ENCODE measurements at regions not wholly inside any gene's neighbourhood (a gene's known extent, or its start where the extent isn't known, plus 50 kb on each side); places are given as distances from the start of the nearest gene placed in this dataset.

GRCh38 chr6:81226957-81227356 lies 525.5 kb downstream of the TENT5A start:
- no peaks in the 10 kb centered on the region for H3K4me1 ChIP-seq (ENCODE audit: control insufficient read depth, insufficient read depth, low read length)
- H3K4me3 ChIP-seq (ENCODE audit: low read length): no peak overlapping the region
- H3K27me3 ChIP-seq (ENCODE audit: control insufficient read depth, insufficient read depth, low read length): no peaks in the 10 kb centered on the region
- H3K9me3 ChIP-seq (ENCODE audit: control insufficient read depth, low read depth, low read length): no peaks in the 10 kb centered on the region
- no peaks in the 10 kb centered on the region for H3K36me3 ChIP-seq (ENCODE audit: control insufficient read depth, insufficient read depth, low read length)
- WGBS (ENCODE audit: insufficient coverage, low lambda C conversion rate): 82% methylated on average over 1 of the region's 1 CpG
- DNase-seq: no peak
- H3K27ac ChIP-seq (ENCODE audit: low read length): no peak overlapping the region

DNA sequence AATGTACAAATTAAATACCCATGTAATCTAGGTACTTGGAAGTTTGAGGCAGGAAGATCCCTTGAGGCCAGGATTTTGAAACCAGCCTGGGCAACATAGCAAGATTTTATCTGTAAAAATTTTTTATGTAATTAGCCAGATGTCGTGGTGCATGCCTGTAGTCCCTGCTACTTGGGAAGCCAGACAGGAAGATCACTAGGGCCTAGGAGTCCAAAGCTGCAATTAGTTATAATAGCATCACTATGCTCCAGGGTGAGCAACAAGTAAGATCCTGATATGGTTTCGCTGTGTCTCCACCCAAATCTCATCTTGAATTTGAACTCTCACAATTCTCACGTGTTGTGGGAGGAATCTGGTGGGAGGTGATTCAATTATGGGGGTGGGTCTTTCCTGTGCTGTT lies 535.8 kb downstream of the TENT5A start:
- no peaks in the 10 kb centered on the region for H3K4me1 ChIP-seq (ENCODE audit: control insufficient read depth, insufficient read depth, low read length)

DNA sequence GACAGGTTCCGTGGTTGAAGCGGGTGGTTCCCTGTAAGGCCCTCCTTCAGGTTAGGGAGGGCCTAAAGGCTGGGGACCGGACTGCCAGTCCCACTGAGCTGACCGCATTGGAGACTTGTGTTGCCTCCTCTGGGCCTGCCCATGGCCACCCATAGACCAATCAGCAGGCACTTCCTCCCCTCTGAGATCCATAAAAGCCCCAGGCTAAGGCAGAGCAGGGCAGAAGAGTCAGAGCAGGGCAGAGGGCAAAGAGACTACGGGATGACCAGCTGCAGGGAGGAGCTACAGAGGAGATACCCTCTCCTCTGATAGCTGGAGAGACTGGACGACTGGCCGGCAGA lies 537.4 kb downstream of the TENT5A start:
- Histone ChIP-seq H3K4me3 (ENCODE audit: low read length) (no peak overlapping the region), H3K9me3 (ENCODE audit: control insufficient read depth, low read depth, low read length) (peaks cover 3% of the 10 kb centered on the region), H3K4me1 (ENCODE audit: control insufficient read depth, insufficient read depth, low read length) (no peaks in the 10 kb centered on the region), H3K27ac (ENCODE audit: low read length) (no peak overlapping the region), H3K27me3 (ENCODE audit: control insufficient read depth, insufficient read depth, low read length) (no peaks in the 10 kb centered on the region), H3K36me3 (ENCODE audit: control insufficient read depth, insufficient read depth, low read length) (no peaks in the 10 kb centered on the region)
- WGBS (ENCODE audit: insufficient coverage, low lambda C conversion rate): no CpG with 5 or more reads among the region's 7 CpGs
- no peak for DNase-seq

More for the DNA sequence above, 535.8 kb downstream of the TENT5A start:
- no CpG with 5 or more reads among the region's 3 CpGs for WGBS (ENCODE audit: insufficient coverage, low lambda C conversion rate)
- H3K9me3 ChIP-seq (ENCODE audit: control insufficient read depth, low read depth, low read length): peaks cover 3% of the 10 kb centered on the region
- no peaks in the 10 kb centered on the region for H3K27me3 ChIP-seq (ENCODE audit: control insufficient read depth, insufficient read depth, low read length)
- H3K4me3 ChIP-seq (ENCODE audit: low read length): no peak overlapping the region
- no peak overlapping the region for H3K27ac ChIP-seq (ENCODE audit: low read length)
- no peaks in the 10 kb centered on the region for H3K36me3 ChIP-seq (ENCODE audit: control insufficient read depth, insufficient read depth, low read length)
- no peak for DNase-seq

DNA sequence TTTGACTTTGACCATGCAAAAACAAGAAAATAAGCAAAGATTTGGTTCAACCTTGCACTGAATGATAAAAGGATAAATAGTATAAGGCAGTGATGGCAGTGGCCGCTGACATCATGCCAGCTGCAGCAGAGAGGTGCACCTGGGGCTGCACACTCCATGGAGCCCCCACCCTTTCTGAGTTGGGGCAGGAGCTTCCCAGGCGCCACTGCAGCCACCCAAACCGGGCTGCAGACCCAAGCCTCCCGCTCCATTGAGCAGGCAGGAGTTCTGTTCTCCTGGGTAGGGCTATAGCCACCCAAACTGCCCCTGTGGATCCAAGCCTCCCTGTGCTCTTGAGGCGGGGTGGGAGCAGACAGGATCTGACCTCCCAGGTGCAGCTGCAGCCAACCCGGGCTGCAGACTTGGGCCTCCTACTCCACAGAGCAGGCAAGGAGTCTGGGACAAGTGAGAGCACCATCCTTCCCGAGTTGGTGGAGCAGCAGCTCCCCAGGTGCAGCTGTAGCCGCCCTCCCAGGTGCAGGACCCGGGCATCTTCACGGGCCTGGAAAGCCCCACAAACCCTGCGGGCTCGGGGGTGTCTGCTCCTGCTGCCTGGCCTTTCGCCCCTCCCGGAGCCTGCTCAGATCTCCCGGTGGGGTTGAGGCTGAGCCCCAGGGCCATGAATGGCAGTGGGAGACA lies 537.9 kb downstream of the TENT5A start:
- H3K27ac ChIP-seq (ENCODE audit: low read length): no peak overlapping the region
- no peak for DNase-seq
- no peaks in the 10 kb centered on the region for H3K4me1 ChIP-seq (ENCODE audit: control insufficient read depth, insufficient read depth, low read length)
- no peaks in the 10 kb centered on the region for H3K36me3 ChIP-seq (ENCODE audit: control insufficient read depth, insufficient read depth, low read length)
- WGBS (ENCODE audit: insufficient coverage, low lambda C conversion rate): no CpG with 5 or more reads among the region's 15 CpGs
- H3K27me3 ChIP-seq (ENCODE audit: control insufficient read depth, insufficient read depth, low read length): no peaks in the 10 kb centered on the region
- H3K9me3 ChIP-seq (ENCODE audit: control insufficient read depth, low read depth, low read length): peaks cover 3% of the 10 kb centered on the region
- no peak overlapping the region for H3K4me3 ChIP-seq (ENCODE audit: low read length)

- no peaks in the 10 kb centered on the region for H3K9me3 ChIP-seq (ENCODE audit: control insufficient read depth, low read depth, low read length)
- H3K4me1 ChIP-seq (ENCODE audit: control insufficient read depth, insufficient read depth, low read length): no peaks in the 10 kb centered on the region
- no peak for DNase-seq
- H3K36me3 ChIP-seq (ENCODE audit: control insufficient read depth, insufficient read depth, low read length): no peaks in the 10 kb centered on the region
- WGBS (ENCODE audit: insufficient coverage, low lambda C conversion rate): 100% methylated on average over 1 of the region's 1 CpG
- no peaks in the 10 kb centered on the region for H3K27me3 ChIP-seq (ENCODE audit: control insufficient read depth, insufficient read depth, low read length)
- H3K27ac ChIP-seq (ENCODE audit: low read length): no peak overlapping the region
- no peak overlapping the region for H3K4me3 ChIP-seq (ENCODE audit: low read length)
Measured at GRCh38 chr6:81204731-81205130, 547.8 kb downstream of the TENT5A start.

- no peak overlapping the region for H3K4me3 ChIP-seq (ENCODE audit: low read length)
- H3K27ac ChIP-seq (ENCODE audit: low read length): no peak overlapping the region
- 100% methylated on average over 1 of the region's 2 CpGs for WGBS (ENCODE audit: insufficient coverage, low lambda C conversion rate)
- no peaks in the 10 kb centered on the region for H3K36me3 ChIP-seq (ENCODE audit: control insufficient read depth, insufficient read depth, low read length)
- H3K4me1 ChIP-seq (ENCODE audit: control insufficient read depth, insufficient read depth, low read length): no peaks in the 10 kb centered on the region
- no peak for DNase-seq
- H3K27me3 ChIP-seq (ENCODE audit: control insufficient read depth, insufficient read depth, low read length): no peaks in the 10 kb centered on the region
- H3K9me3 ChIP-seq (ENCODE audit: control insufficient read depth, low read depth, low read length): no peaks in the 10 kb centered on the region
Measured at GRCh38 chr6:81194374-81194773, 558.1 kb downstream of the TENT5A start.

- H3K4me1 ChIP-seq (ENCODE audit: control insufficient read depth, insufficient read depth, low read length): no peaks in the 10 kb centered on the region
- DNase-seq: peak in 1 of 2 donors; percentile 2
- H3K36me3 ChIP-seq (ENCODE audit: control insufficient read depth, insufficient read depth, low read length): no peaks in the 10 kb centered on the region
- WGBS (ENCODE audit: insufficient coverage, low lambda C conversion rate): no CpG with 5 or more reads among the region's 4 CpGs
- no peak overlapping the region for H3K27ac ChIP-seq (ENCODE audit: low read length)
- H3K27me3 ChIP-seq (ENCODE audit: control insufficient read depth, insufficient read depth, low read length): no peaks in the 10 kb centered on the region
- no peak overlapping the region for H3K4me3 ChIP-seq (ENCODE audit: low read length)
- no peaks in the 10 kb centered on the region for H3K9me3 ChIP-seq (ENCODE audit: control insufficient read depth, low read depth, low read length)
Measured at GRCh38 chr6:81172056-81172740, 580.3 kb downstream of the TENT5A start.

GRCh38 chr6:81169166-81169565 lies 583.3 kb downstream of the TENT5A start:
- Histone ChIP-seq H3K9me3 (ENCODE audit: control insufficient read depth, low read depth, low read length) (no peaks in the 10 kb centered on the region), H3K4me3 (ENCODE audit: low read length) (no peak overlapping the region)
- WGBS (ENCODE audit: insufficient coverage, low lambda C conversion rate): 48% methylated on average over 2 of the region's 2 CpGs

DNA sequence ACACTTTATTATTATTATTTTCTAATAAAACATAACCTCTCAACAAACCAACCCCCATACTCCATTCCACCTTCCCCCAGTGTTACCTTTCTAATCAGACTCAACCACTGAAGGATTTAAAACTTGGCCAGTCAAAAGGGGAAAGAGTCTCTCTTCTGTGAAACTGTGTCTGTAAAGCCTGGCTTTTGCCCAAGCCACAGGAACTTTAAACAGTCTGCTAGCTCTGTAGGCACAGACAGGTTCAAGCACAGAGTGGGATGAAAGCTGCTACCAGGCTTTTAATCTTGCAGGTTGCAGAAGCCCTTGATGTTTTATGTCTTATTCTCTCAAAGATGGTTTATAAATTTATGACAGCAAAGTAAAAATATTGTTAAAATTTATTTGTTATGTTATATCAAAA lies 585.7 kb downstream of the TENT5A start:
- H3K27me3 ChIP-seq (ENCODE audit: control insufficient read depth, insufficient read depth, low read length): no peaks in the 10 kb centered on the region
- no peaks in the 10 kb centered on the region for H3K4me1 ChIP-seq (ENCODE audit: control insufficient read depth, insufficient read depth, low read length)
- H3K4me3 ChIP-seq (ENCODE audit: low read length): no peak overlapping the region
- no peak for DNase-seq
- H3K9me3 ChIP-seq (ENCODE audit: control insufficient read depth, low read depth, low read length): no peaks in the 10 kb centered on the region
- no peaks in the 10 kb centered on the region for H3K36me3 ChIP-seq (ENCODE audit: control insufficient read depth, insufficient read depth, low read length)
- no peak overlapping the region for H3K27ac ChIP-seq (ENCODE audit: low read length)

More at GRCh38 chr6:81169166-81169565, 583.3 kb downstream of the TENT5A start:
- Histone ChIP-seq H3K4me1 (ENCODE audit: control insufficient read depth, insufficient read depth, low read length) (no peaks in the 10 kb centered on the region), H3K27ac (ENCODE audit: low read length) (no peak overlapping the region), H3K27me3 (ENCODE audit: control insufficient read depth, insufficient read depth, low read length) (no peaks in the 10 kb centered on the region), H3K36me3 (ENCODE audit: control insufficient read depth, insufficient read depth, low read length) (no peaks in the 10 kb centered on the region)
- DNase-seq: no peak

DNA sequence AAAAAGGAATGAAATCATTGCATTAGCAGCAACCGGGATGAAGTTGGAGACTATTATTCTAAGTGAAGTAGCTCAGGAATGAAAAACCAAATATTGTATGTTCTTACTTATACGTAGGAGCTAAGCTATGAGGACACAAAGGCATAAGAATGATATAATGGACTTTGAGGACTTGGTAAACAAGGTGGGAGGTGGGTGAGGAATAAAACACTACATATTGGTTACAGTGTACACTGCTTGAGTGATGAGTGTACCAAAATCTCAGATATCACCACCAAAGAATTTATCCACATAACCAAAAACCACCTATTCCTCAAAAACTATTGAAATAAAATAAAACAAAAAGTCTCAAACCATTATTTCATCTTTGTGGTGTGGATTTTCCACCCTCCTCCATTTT lies 593.5 kb downstream of the TENT5A start:
- Histone ChIP-seq H3K4me1 (ENCODE audit: control insufficient read depth, insufficient read depth, low read length) (no peaks in the 10 kb centered on the region), H3K9me3 (ENCODE audit: control insufficient read depth, low read depth, low read length) (no peaks in the 10 kb centered on the region), H3K27ac (ENCODE audit: low read length) (no peak overlapping the region), H3K36me3 (ENCODE audit: control insufficient read depth, insufficient read depth, low read length) (no peaks in the 10 kb centered on the region), H3K27me3 (ENCODE audit: control insufficient read depth, insufficient read depth, low read length) (no peaks in the 10 kb centered on the region), H3K4me3 (ENCODE audit: low read length) (no peak overlapping the region)
- DNase-seq: no peak
- no CpG with 5 or more reads among the region's 2 CpGs for WGBS (ENCODE audit: insufficient coverage, low lambda C conversion rate)

DNA sequence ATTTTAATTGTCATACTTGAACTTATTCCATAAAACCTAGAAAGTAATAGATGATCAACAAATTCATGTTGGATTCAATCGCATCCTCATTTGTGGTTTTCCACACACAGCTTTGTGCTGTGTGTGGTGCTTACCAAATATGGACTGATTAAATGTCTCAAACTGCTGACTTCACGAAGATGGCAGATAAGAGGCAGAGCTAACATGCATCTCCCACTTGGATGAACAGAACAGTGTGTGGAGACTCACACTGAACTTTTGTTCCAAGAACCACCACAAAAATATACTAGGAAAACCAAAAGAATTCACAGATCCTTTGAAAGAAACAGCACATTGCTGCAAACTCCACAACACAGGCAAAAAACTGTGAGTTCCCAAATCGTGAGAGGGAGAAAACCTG lies 603.7 kb downstream of the TENT5A start:
- no peaks in the 10 kb centered on the region for H3K27me3 ChIP-seq (ENCODE audit: control insufficient read depth, insufficient read depth, low read length)
- DNase-seq: no peak
- H3K9me3 ChIP-seq (ENCODE audit: control insufficient read depth, low read depth, low read length): no peaks in the 10 kb centered on the region
- H3K4me3 ChIP-seq (ENCODE audit: low read length): no peak overlapping the region
- H3K4me1 ChIP-seq (ENCODE audit: control insufficient read depth, insufficient read depth, low read length): no peaks in the 10 kb centered on the region
- no peak overlapping the region for H3K27ac ChIP-seq (ENCODE audit: low read length)
- no CpG with 5 or more reads among the region's 3 CpGs for WGBS (ENCODE audit: insufficient coverage, low lambda C conversion rate)
- no peaks in the 10 kb centered on the region for H3K36me3 ChIP-seq (ENCODE audit: control insufficient read depth, insufficient read depth, low read length)
